ENCODE measurements at regions not wholly inside any gene's neighbourhood (a gene's known extent, or its start where the extent isn't known, plus 50 kb on each side); places are given as distances from the start of the nearest gene placed in this dataset.
"Not testable (repeated sequence)": the region's sequence is repeated elsewhere in the genome, so short reads cannot be mapped to it uniquely, and the experiment has no call there.

DNA sequence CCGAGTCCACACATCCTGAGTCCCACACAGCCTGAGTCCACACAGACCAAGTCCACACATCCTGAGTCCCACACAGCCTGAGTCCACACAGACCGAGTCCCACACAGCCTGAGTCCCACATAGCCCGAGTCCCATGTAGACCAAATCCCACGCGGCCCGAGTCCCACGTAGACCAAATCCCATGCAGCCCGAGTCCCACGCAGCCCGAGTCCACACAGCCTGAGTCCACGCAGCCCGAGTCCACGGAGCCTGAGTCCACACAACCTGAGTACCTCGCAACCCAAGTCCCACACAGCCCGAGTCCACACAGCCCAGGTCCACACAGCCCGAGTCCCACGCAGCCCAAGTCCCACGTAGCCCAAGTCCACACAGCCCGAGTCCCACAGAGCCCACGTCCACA lies 60.0 kb upstream of the DACT2 start:
- H3K27ac Mint-ChIP-seq; H3K27me3 Mint-ChIP-seq; H3K36me3 Mint-ChIP-seq (ENCODE audit: low read depth); H3K4me1 Mint-ChIP-seq (ENCODE audit: low read depth); H3K4me3 Mint-ChIP-seq; intact Hi-C loops (cut with micrococcal nuclease): not testable (repeated sequence)
- peaks cover 71% of the 10 kb centered on the region for H3K9me3 Mint-ChIP-seq

DNA sequence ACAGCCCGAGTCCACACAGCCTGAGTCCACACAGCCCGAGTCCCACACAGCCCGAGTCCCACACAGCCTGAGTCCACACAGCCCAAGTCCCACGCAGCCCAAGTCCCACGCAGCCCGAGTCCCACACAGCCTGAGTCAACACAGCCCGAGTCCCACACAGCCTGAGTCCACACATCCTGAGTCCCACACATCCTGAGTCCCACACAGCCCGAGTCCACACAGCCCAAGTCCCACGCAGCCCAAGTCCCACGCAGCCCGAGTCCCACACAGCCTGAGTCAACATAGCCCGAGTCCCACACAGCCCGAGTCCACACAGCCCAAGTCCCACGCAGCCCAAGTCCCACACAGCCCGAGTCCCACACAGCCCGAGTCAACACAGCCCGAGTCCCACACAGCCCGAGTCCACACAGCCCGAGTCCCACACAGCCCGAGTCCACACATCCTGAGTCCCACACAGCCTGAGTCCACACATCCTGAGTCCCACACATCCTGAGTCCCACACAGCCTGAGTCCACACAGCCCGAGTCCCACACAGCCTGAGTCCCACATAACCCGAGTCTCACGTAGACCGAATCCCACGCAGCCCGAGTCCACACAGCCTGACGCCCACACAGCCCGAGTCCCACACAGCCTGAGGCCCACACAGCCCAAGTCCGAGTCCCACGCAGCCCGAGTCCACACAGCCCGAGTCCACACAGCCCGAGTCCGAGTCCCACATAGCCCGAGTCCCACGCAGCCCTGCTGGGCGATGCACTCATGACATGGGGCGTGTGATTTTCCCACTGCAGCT lies 60.6 kb upstream of the SMOC2 start:
- H3K27ac Mint-ChIP-seq; H3K4me1 Mint-ChIP-seq (ENCODE audit: low read depth); H3K4me3 Mint-ChIP-seq; H3K27me3 Mint-ChIP-seq; H3K36me3 Mint-ChIP-seq (ENCODE audit: low read depth); intact Hi-C loops (cut with micrococcal nuclease): not testable (repeated sequence)
- H3K9me3 Mint-ChIP-seq = peaks cover 73% of the 10 kb centered on the region

- intact Hi-C loops (cut with micrococcal nuclease) = no loop called here
- H3K4me3 Mint-ChIP-seq = no peak overlapping the region
- no peaks in the 10 kb centered on the region for H3K36me3 Mint-ChIP-seq (ENCODE audit: low read depth)
- H3K4me1 Mint-ChIP-seq (ENCODE audit: low read depth) = no peaks in the 10 kb centered on the region
- peaks cover 73% of the 10 kb centered on the region for H3K9me3 Mint-ChIP-seq
- H3K27ac Mint-ChIP-seq = no peak overlapping the region
- H3K27me3 Mint-ChIP-seq = no peaks in the 10 kb centered on the region
Measured at GRCh38 chr6:168380956-168381605, 59.9 kb upstream of the SMOC2 start.

DNA sequence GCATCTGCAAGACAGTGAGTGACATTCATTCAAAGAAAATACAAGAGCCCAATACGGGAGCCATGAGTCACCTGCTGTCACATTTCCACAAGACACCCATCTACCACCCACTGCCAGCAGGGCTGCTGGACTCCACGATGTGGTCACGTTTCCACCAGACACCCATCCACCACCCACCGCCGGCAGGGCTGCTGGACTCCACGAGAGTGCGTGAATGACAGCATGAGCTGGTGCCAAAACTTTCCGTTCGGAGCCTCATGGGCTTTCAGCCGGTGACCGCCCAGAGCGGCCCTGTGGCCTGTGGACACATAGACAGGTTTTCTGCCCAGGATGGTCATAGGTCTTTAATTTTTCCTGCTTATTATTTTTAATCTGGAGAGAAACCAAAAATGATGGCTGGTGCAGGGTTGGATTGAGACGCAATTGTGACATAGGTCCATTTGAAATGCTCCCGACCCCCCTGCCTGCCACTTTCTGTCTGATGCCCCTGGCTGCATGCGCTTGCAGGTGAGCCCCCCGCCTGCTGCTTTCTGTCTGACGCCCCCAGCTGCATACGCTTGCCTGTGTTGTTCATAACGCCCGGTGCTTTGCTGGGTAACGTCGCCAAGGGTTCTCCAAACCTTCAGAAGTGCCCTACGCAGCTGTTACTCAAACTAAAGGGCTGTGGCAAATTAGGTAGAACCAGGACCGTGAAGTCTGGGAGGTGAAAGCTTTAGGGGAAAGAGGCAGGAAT lies 59.1 kb upstream of the SMOC2 start:
- intact Hi-C loops (cut with micrococcal nuclease) = no loop called here
- no peaks in the 10 kb centered on the region for H3K36me3 Mint-ChIP-seq (ENCODE audit: low read depth)
- H3K4me3 Mint-ChIP-seq = no peak overlapping the region

GRCh38 chr6:168383062-168383854 lies 57.7 kb upstream of the SMOC2 start:
- H3K27ac Mint-ChIP-seq = no peak overlapping the region
- H3K27me3 Mint-ChIP-seq = no peaks in the 10 kb centered on the region
- H3K36me3 Mint-ChIP-seq (ENCODE audit: low read depth) = no peaks in the 10 kb centered on the region
- intact Hi-C loops (cut with micrococcal nuclease) = no loop called here
- no peaks in the 10 kb centered on the region for H3K4me1 Mint-ChIP-seq (ENCODE audit: low read depth)
- H3K9me3 Mint-ChIP-seq = peaks cover 61% of the 10 kb centered on the region
- H3K4me3 Mint-ChIP-seq = no peak overlapping the region

More for the DNA sequence above, 59.1 kb upstream of the SMOC2 start:
- no peaks in the 10 kb centered on the region for H3K27me3 Mint-ChIP-seq
- no peaks in the 10 kb centered on the region for H3K4me1 Mint-ChIP-seq (ENCODE audit: low read depth)
- H3K27ac Mint-ChIP-seq = no peak overlapping the region
- H3K9me3 Mint-ChIP-seq = peaks cover 73% of the 10 kb centered on the region

DNA sequence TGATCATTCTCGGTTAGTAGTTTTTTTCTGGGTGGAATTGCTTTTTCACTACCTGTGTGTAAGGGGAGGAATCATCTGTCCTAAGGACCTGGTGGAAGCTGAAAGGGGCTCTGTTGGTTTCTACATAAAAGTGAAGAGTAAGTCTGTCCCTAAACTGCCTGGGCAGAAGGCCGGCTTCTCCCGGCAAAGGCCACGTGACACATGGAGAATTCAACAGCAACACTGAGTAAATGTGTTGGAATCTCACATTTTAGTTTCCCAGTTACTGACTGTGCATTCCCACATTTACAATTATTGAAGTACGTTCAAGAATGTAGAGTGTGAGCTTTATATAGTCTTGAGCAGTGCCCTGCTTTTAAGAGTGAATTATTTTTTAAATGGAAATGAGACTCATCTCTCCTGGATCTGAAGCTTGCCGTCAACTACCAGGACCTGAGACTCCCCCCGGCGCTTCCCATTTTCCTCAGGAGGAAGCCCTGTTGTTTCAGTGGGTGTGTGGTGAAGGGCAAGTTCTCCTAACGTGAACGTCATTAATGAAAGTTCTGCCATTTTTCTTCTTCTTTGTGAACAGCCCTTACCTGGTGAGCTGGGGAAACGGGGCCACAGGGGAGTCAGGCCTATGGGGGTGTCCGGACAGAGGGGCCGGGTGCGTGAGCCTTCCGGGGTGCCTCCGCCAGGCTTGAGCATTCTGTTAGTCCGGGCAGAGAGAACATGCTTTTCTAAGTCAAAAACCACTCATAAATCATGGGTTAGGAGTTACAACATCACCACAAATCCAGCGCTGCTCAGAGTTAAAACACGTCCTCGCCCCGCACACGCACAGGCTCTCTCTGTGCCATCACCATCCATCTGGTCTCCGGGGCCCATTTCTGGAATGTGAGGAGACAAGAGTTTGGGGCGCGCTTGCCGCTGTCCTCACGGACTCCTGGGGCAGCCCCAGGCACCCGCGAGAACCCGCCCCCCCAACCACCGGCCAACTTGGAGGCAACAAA lies 56.6 kb upstream of the SMOC2 start:
- Mint-ChIP-seq H3K4me3 (no peak overlapping the region), H3K27me3 (no peaks in the 10 kb centered on the region), H3K36me3 (ENCODE audit: low read depth) (no peaks in the 10 kb centered on the region), H3K9me3 (peaks cover 50% of the 10 kb centered on the region), H3K4me1 (ENCODE audit: low read depth) (no peaks in the 10 kb centered on the region), H3K27ac (no peak overlapping the region)
- intact Hi-C loops (cut with micrococcal nuclease) = no loop called here

DNA sequence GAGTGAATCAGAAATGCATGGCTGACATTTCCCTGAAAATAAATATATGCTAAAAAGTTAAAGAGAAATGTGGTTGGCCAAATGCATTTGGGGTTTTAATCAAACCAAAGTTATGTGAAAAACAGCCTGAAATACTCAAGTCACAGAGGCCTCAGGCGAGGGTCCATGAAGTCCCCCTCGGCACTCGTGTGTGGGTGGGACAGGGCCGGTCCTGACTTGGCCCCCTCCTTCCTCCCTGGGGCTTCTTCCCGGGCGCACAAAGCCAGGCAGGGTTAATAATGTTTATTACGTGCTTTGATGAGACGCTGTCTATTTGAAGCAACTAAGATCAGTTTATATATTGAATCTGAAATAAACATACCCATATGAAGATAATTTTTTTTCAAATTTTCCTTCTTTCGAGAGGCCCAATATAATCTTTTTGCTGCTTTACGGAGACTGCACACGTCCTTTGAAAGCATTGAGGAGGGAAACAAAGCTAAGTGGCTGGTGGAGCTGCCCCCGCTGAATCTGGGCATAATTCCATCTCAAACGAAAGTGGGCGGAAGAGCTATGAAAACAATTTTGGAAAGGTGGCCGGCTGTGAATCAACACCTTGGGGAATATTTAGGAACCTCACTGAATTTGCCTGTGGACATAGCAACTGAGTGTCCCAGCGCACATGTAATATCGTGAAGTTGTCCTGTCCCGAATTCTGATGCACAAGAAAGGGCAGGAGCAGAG lies 55.8 kb upstream of the SMOC2 start:
- Mint-ChIP-seq H3K9me3 (peaks cover 42% of the 10 kb centered on the region), H3K27ac (no peak overlapping the region), H3K27me3 (no peaks in the 10 kb centered on the region), H3K4me3 (no peak overlapping the region), H3K4me1 (ENCODE audit: low read depth) (no peaks in the 10 kb centered on the region), H3K36me3 (ENCODE audit: low read depth) (no peaks in the 10 kb centered on the region)
- intact Hi-C loops (cut with micrococcal nuclease) = no loop called here

DNA sequence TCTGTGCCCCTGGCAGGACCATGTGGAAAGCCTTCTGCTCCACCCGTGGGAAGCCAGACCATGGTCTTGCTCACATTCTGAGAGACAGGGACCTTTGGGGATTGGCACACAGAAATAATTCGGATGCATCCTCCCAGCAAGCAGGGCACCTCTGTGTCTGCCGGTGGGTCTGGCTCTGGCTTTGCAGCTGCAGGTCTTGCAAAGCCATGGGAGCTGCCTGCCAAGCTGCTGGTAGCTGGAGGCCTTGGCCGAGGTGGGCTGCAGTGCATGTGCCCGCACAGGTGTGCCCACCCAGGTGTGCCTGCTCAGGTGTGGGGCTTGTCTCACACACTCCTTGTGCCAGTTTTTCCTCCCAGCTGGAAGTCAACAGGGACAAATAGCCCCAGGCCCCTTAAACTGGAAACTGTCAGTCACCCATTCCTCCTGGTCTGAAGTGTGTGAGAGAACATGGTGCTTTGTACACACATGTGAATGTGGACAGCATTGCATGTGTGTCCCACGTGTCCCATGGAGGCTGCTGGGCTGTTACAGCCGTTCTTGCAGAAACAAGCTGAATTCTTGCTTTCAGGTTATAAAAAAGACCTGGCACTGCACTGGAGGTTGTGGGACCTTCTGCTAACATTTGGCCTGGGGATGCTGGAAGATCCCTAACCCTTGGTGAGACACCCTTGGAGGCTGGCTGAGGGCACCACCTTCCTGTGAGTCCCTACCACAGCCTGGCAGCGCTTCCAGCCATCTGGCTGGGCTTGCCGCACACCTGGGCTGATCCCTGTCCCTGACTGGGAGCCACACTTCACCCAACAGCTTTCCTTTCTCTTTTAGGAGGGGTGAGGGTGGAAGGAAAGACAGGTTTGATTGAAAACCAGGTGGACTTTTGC lies 54.9 kb upstream of the SMOC2 start:
- Mint-ChIP-seq H3K4me3 (no peak overlapping the region), H3K4me1 (ENCODE audit: low read depth) (no peaks in the 10 kb centered on the region), H3K9me3 (peaks cover 33% of the 10 kb centered on the region), H3K27me3 (no peaks in the 10 kb centered on the region), H3K27ac (no peak overlapping the region), H3K36me3 (ENCODE audit: low read depth) (no peaks in the 10 kb centered on the region)
- intact Hi-C loops (cut with micrococcal nuclease) = no loop called here

- H3K4me1 Mint-ChIP-seq (ENCODE audit: low read depth) = no peaks in the 10 kb centered on the region
- no peaks in the 10 kb centered on the region for H3K27me3 Mint-ChIP-seq
- H3K9me3 Mint-ChIP-seq = peaks cover 24% of the 10 kb centered on the region
- no peaks in the 10 kb centered on the region for H3K36me3 Mint-ChIP-seq (ENCODE audit: low read depth)
- H3K4me3 Mint-ChIP-seq = no peak overlapping the region
- H3K27ac Mint-ChIP-seq = no peak overlapping the region
- intact Hi-C loops (cut with micrococcal nuclease) = no loop called here
Measured at GRCh38 chr6:168386973-168387372, 54.0 kb upstream of the SMOC2 start.

DNA sequence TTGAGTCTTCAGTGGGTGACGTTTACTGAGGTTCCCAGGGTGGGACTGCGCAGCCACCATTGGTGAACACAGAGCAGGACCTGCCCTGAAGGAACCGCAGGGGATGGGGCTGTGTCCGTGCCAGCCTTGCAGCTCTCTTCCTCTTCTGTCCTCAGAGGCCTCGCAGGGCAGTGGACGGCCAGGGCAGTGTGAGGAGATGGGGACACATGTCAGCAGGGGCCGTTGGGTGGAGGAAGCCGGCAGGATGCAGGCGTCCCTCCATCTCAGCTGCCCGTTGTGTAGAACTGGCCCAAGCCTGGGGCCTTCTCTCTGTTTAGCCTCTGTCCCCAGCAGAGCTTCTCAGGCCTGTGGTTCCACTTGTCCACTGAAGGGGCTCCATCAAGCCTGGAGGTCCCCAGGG lies 53.6 kb upstream of the SMOC2 start:
- intact Hi-C loops (cut with micrococcal nuclease) = no loop called here
- H3K27ac Mint-ChIP-seq = no peak overlapping the region
- H3K9me3 Mint-ChIP-seq = peaks cover 20% of the 10 kb centered on the region
- H3K4me1 Mint-ChIP-seq (ENCODE audit: low read depth) = no peaks in the 10 kb centered on the region
- no peak overlapping the region for H3K4me3 Mint-ChIP-seq
- H3K27me3 Mint-ChIP-seq = no peaks in the 10 kb centered on the region
- H3K36me3 Mint-ChIP-seq (ENCODE audit: low read depth) = no peaks in the 10 kb centered on the region

DNA sequence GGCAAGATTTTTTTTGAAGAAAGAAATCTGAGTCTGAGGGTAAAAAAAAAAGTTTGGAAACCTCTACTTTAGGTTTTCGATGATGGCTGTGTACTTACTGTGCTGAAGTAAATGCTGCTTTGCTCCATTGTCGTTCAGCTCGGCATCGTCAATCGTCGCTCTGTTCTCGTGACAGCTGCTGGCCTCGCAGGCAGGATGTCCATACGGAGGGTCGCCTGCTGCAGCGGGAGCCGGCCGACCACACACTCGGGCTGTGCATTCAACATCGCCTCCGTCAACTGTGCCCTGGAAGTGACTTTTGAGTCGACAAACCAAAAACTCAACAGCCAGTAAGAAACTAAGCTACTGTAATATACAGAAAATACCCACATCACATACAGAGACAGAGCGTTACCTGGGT lies 53.1 kb upstream of the SMOC2 start:
- intact Hi-C loops (cut with micrococcal nuclease) = no loop called here
- Mint-ChIP-seq H3K4me3 (no peak overlapping the region), H3K27me3 (no peaks in the 10 kb centered on the region), H3K27ac (no peak overlapping the region), H3K36me3 (ENCODE audit: low read depth) (no peaks in the 10 kb centered on the region), H3K4me1 (ENCODE audit: low read depth) (no peaks in the 10 kb centered on the region), H3K9me3 (peaks cover 15% of the 10 kb centered on the region)
